ACC112 (cell line): ENCODE measurements at regions not wholly inside any gene's neighbourhood (a gene's known extent, or its start where the extent isn't known, plus 50 kb on each side); places are given as distances from the start of the nearest gene placed in this dataset.
"Not testable (repeated sequence)": the region's sequence is repeated elsewhere in the genome, so short reads cannot be mapped to it uniquely, and the experiment has no call there.

Source experiments
- H2AFZ ChIP-seq: fragments of 200-600 bp; sonication (generic); one replicate; pipeline ENCODE4 v1.6.0; 2017; ENCODE audit warnings: antibody characterized with exemption, low read length; ENCODE audit not compliant: unreplicated experiment
- H3K27ac ChIP-seq: fragments of 200-600 bp; sonication (generic); 2 replicates; pipeline ENCODE4 v1.5.1; 2014; ENCODE audit warnings: low read depth, mild to moderate bottlenecking, antibody characterized with exemption, low read length, moderate library complexity
- H3K27me3 ChIP-seq: fragments of 200-600 bp; sonication (generic); 2 replicates; pipeline ENCODE4 v1.6.1; 2014; ENCODE audit warnings: mild to moderate bottlenecking, antibody characterized with exemption, low read length, moderate library complexity, mixed read lengths; ENCODE audit not compliant: insufficient read depth
- H3K36me3 ChIP-seq: fragments of 200-600 bp; sonication (generic); 2 replicates; pipeline ENCODE4 v1.6.1; 2016; ENCODE audit warnings: mild to moderate bottlenecking, antibody characterized with exemption, low read length, moderate library complexity, mixed read lengths; ENCODE audit not compliant: insufficient read depth
- H3K4me1 ChIP-seq: fragments of 200-600 bp; sonication (generic); one replicate; pipeline ENCODE4 v1.6.1; 2016; ENCODE audit warnings: low read length, mixed read lengths; ENCODE audit not compliant: insufficient read depth, unreplicated experiment, control insufficient read depth
- H3K4me3 ChIP-seq: fragments of 200-600 bp; sonication (generic); 2 replicates; pipeline ENCODE4 v1.5.1; 2014; ENCODE audit warnings: mild to moderate bottlenecking, low read depth, low read length
- H3K79me2 ChIP-seq: fragments of 200-600 bp; sonication (generic); one replicate; pipeline ENCODE4 v1.6.0; 2016; ENCODE audit warnings: low read length; ENCODE audit not compliant: control insufficient read depth, unreplicated experiment, insufficient read depth

GRCh38 chr4:106569146-106570031 lies 200.8 kb upstream of the GIMD1 start:
- peak overlapping the region; percentile 60 for H3K27ac ChIP-seq
- peak overlapping the region; percentile 80 for H2AFZ ChIP-seq
- H3K36me3 ChIP-seq = no peaks in the 10 kb centered on the region

DNA sequence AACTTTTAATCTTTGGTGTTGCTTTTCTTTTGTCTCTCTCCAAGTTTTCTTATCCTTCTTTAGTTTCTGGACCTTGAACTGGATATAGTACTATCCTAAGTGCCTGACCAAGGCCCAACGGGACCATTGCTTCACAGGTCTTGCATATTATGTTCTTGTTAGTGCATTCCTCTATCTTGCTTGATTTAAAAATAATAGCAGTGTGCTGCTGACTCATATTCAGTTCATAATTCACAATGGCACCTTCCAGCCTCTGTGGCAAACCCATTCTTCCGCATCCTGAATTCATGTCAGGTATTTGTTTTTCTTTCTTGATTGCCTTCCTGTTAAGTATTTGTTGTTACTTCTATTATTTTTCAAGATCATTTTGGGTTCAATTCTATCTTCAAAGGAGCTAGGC lies 197.1 kb upstream of the GIMD1 start:
- Histone ChIP-seq H2AFZ (peak overlapping the region; percentile 54), H3K79me2 (no peaks in the 10 kb centered on the region), H3K27ac (no peak overlapping the region), H3K36me3 (no peaks in the 10 kb centered on the region), H3K4me3 (no peak overlapping the region), H3K27me3 (no peaks in the 10 kb centered on the region), H3K4me1 (peaks cover 30% of the 10 kb centered on the region)

More at GRCh38 chr4:106569146-106570031, 200.8 kb upstream of the GIMD1 start:
- H3K27me3 ChIP-seq = no peaks in the 10 kb centered on the region
- H3K79me2 ChIP-seq = no peaks in the 10 kb centered on the region
- H3K4me1 ChIP-seq = peaks cover 30% of the 10 kb centered on the region
- H3K4me3 ChIP-seq = peak overlapping the region; percentile 51

GRCh38 chr4:106563637-106564036 lies 195.1 kb upstream of the GIMD1 start:
- not testable (repeated sequence) for H3K36me3 ChIP-seq, H2AFZ ChIP-seq, H3K27me3 ChIP-seq, H3K4me3 ChIP-seq, H3K27ac ChIP-seq, H3K79me2 ChIP-seq
- H3K4me1 ChIP-seq = peaks cover 17% of the 10 kb centered on the region

GRCh38 chr4:106551724-106552123 lies 183.1 kb upstream of the GIMD1 start:
- Histone ChIP-seq H2AFZ (no peak overlapping the region), H3K36me3 (no peaks in the 10 kb centered on the region), H3K27me3 (no peaks in the 10 kb centered on the region), H3K4me1 (no peaks in the 10 kb centered on the region), H3K4me3 (no peak overlapping the region), H3K27ac (no peak overlapping the region), H3K79me2 (no peaks in the 10 kb centered on the region)

GRCh38 chr4:106548446-106549044 lies 180.0 kb upstream of the GIMD1 start:
- Histone ChIP-seq H2AFZ (no peak overlapping the region), H3K79me2 (no peaks in the 10 kb centered on the region), H3K4me1 (no peaks in the 10 kb centered on the region), H3K27me3 (no peaks in the 10 kb centered on the region), H3K36me3 (no peaks in the 10 kb centered on the region), H3K27ac (no peak overlapping the region), H3K4me3 (no peak overlapping the region)

DNA sequence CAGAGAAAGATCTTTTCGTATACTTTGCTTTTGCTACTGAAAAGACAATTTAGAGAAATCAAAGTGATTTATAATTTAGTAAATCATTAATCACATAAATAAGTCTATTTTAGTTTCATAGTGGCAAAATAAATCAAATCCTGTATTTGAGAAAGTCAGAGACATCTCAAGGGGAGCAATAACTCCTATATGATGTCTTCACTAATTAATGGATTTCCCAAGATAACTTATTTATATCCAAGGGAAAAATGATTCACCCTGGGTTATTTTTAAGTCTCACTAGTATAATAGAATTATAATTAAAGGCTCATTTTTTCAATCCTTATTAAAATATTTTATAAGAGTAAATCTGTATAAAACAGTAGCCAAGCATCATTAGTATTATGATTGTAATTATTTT lies 177.8 kb upstream of the GIMD1 start:
- Histone ChIP-seq H3K36me3 (no peaks in the 10 kb centered on the region), H3K4me1 (peaks cover 4% of the 10 kb centered on the region), H3K27ac (no peak overlapping the region), H3K79me2 (no peaks in the 10 kb centered on the region), H3K27me3 (no peaks in the 10 kb centered on the region), H2AFZ (no peak overlapping the region), H3K4me3 (no peak overlapping the region)

- not testable (repeated sequence) for H3K27ac ChIP-seq, H3K79me2 ChIP-seq, H3K27me3 ChIP-seq, H3K4me3 ChIP-seq, H3K36me3 ChIP-seq, H2AFZ ChIP-seq
- peaks cover 11% of the 10 kb centered on the region for H3K4me1 ChIP-seq
Observed at GRCh38 chr4:106542609-106543008, 174.0 kb upstream of the GIMD1 start.

DNA sequence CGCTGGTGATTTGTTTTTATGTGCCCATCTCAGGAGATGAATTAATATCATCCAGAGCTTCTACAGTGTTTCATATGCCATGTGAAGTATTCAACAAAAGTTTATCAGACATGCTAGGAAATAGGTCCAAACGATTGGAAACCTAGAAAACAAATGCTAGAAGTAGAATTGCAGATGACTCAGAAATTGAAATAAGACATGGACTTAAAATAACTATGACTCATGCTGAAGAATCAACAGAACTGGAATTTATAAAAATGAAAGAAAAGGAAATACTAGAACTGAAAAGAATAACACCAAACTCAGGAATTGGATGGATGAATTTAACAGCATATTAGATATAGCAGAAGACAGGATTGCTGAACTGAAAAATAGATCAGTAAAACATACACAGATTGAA lies 172.7 kb upstream of the GIMD1 start:
- Histone ChIP-seq H3K4me1 (peaks cover 11% of the 10 kb centered on the region), H3K27ac (peak overlapping the region; percentile 52; the same call in 1 of the 2 replicates), H3K4me3 (peak overlapping the region; percentile 4; the same call in 1 of the 2 replicates), H3K27me3 (no peaks in the 10 kb centered on the region), H2AFZ (peak overlapping the region; percentile 72), H3K79me2 (no peaks in the 10 kb centered on the region), H3K36me3 (no peaks in the 10 kb centered on the region)

- Histone ChIP-seq H3K27ac (0 out of 2 replicates have a peak overlapping the region, but pooled peaks have one; percentile 3), H3K36me3 (no peaks in the 10 kb centered on the region), H3K4me1 (peaks cover 25% of the 10 kb centered on the region), H3K79me2 (no peaks in the 10 kb centered on the region), H3K27me3 (no peaks in the 10 kb centered on the region), H2AFZ (no peak overlapping the region), H3K4me3 (no peak overlapping the region)
Observed at GRCh38 chr4:106530821-106531220, 162.2 kb upstream of the GIMD1 start.

GRCh38 chr4:106530024-106530361 lies 161.4 kb upstream of the GIMD1 start:
- Histone ChIP-seq H3K79me2 (no peaks in the 10 kb centered on the region), H3K27ac (peak overlapping the region; percentile 46), H3K36me3 (no peaks in the 10 kb centered on the region), H3K4me1 (peaks cover 25% of the 10 kb centered on the region), H3K4me3 (no peak overlapping the region), H2AFZ (peak overlapping the region; percentile 2), H3K27me3 (no peaks in the 10 kb centered on the region)
